GM12878 (cell line): ENCODE measurements at regions not wholly inside any gene's neighbourhood (a gene's known extent, or its start where the extent isn't known, plus 50 kb on each side); places are given as distances from the start of the nearest gene placed in this dataset.

ENCODE experiments used
- ATAC-seq: fragments of 200-7000 bp; cut with Tn5 transposase; 3 replicates; pipeline ENCODE4 v1.9.1; 2020; ENCODE audit warnings: mild to moderate bottlenecking, moderate library complexity
- BruUV-seq: library from RNA; stranded (reverse); fragments of 400-500 nt; replicated peaks from 2 replicates; lab custom pipeline; 2021; lab: Mats Ljungman, UMichigan
- CTCF ChIA-PET: fragments of 300-600 bp; sonication (Branson Sonifier 250); formaldehyde crosslinking; extraction: SDS; loops from one replicate; lab custom pipeline; 2021; ENCODE audit warnings: inconsistent platforms; lab: Yijun Ruan, JAX
- POLR2A ChIA-PET: fragments of 350-600 bp; formaldehyde crosslinking; extraction: SDS; loops from one replicate; lab custom pipeline; 2021; ENCODE audit warnings: inconsistent platforms; lab: Charles Lee
- RAD21 ChIA-PET: fragments of 300-600 bp; sonication (Branson Sonifier 250); formaldehyde crosslinking; loops from one replicate; lab custom pipeline; 2023; ENCODE audit warnings: antibody characterized with exemption; ENCODE audit not compliant: unreplicated experiment; lab: Charles Lee
- SMC1A ChIA-PET: fragments of 300-600 bp; sonication (Branson Sonifier 250); formaldehyde crosslinking; loops from one replicate; lab custom pipeline; 2023; ENCODE audit not compliant: unreplicated experiment, uncharacterized antibody; lab: Charles Lee
- DNase-seq: peaks from one replicate; pipeline ENCODE4 v3.0.0-alpha.2; 2011; ENCODE audit warnings: low read depth, low spot score
- FAIRE-seq: peaks from 3 replicates; lab custom pipeline; 2011; peaks lifted over from hg19 to GRCh38; lab: Jason Lieb, UNC
- H2AFZ ChIP-seq: 2 replicates; pipeline ENCODE4 v1.6.0; 2011; ENCODE audit warnings: low read depth, low read length, control low read depth; ENCODE audit not compliant: control insufficient read depth
- H3K27ac ChIP-seq: 2 replicates; pipeline ENCODE4 v1.5.1; 2011; ENCODE audit warnings: control low read depth; ENCODE audit not compliant: control insufficient read depth, insufficient read depth
- H3K27me3 ChIP-seq, 2 experiments: replicated peaks in 1 of 2; 2 replicates each; pipeline versions ENCODE4 v1.6.0 to v1.6.1; 2011; ENCODE audit warnings: low read length in 1 of 2; ENCODE audit not compliant: control insufficient read depth in 2 of 2, insufficient read depth in 2 of 2
- H3K36me3 ChIP-seq, 2 experiments: 2 replicates each; pipeline ENCODE4 v1.5.1; 2011; ENCODE audit warnings: low read length in 1 of 2; ENCODE audit not compliant: control insufficient read depth in 2 of 2, insufficient read depth in 2 of 2
- H3K4me1 ChIP-seq: 2 replicates; pipeline ENCODE4 v1.6.1; 2011; ENCODE audit warnings: mild to moderate bottlenecking, low read length, moderate library complexity, mixed read lengths; ENCODE audit not compliant: control insufficient read depth, insufficient read depth
- H3K4me2 ChIP-seq: 2 replicates; pipeline ENCODE4 v1.6.0; 2011; ENCODE audit warnings: control low read depth; ENCODE audit not compliant: control insufficient read depth, insufficient read depth
- H3K4me3 ChIP-seq: fragments of 200-600 bp; sonication (generic); 2 replicates; pipeline ENCODE4 v1.5.1; 2016
- H3K79me2 ChIP-seq: 2 replicates; pipeline ENCODE4 v1.6.0; 2011; ENCODE audit warnings: low read length; ENCODE audit not compliant: control insufficient read depth, insufficient read depth
- H3K9ac ChIP-seq: 2 replicates; pipeline ENCODE4 v1.8.0; 2011; ENCODE audit warnings: low read length, control low read depth, mixed read lengths; ENCODE audit not compliant: control insufficient read depth, insufficient read depth
- H3K9me3 ChIP-seq: replicated peaks from 3 replicates; pipeline ENCODE4 v1.5.1; 2011; ENCODE audit warnings: mild to moderate bottlenecking, low read length; ENCODE audit not compliant: control insufficient read depth, insufficient read depth
- H4K20me1 ChIP-seq: 2 replicates; pipeline ENCODE4 v1.6.0; 2011; ENCODE audit not compliant: control insufficient read depth, insufficient read depth
- ASH2L ChIP-seq: fragments of 300-600, 200-600 bp; sonication (generic); IDR thresholded peaks from 2 replicates; pipeline ENCODE4 v1.6.1; 2017; ENCODE audit warnings: low read depth, mild to moderate bottlenecking, borderline replicate concordance
- BACH1 ChIP-seq: fragments of 450-650 bp; IDR thresholded peaks from 2 replicates; pipeline ENCODE4 v1.6.1; 2017; ENCODE audit warnings: mild to moderate bottlenecking, borderline replicate concordance
- BCL11A ChIP-seq: IDR thresholded peaks from 2 replicates; pipeline ENCODE4 v1.6.1; 2011; ENCODE audit warnings: low read depth, low read length
- BHLHE40 ChIP-seq, 2 experiments: fragments of 450-650 bp in 1 of 2; IDR thresholded peaks; 2 replicates each; pipeline ENCODE4 v1.6.1; 2011 to 2017; ENCODE audit warnings: low read depth in 2 of 2, borderline replicate concordance in 1 of 2, improper control_type of control experiment in 1 of 2, low read length in 1 of 2, mild to moderate bottlenecking in 1 of 2
- BMI1 ChIP-seq: fragments of 450-650 bp; IDR thresholded peaks from 2 replicates; pipeline ENCODE4 v1.6.1; 2016; ENCODE audit warnings: mild to moderate bottlenecking, moderate library complexity, borderline replicate concordance
- MAX ChIP-seq: IDR thresholded peaks from 2 replicates; pipeline ENCODE4 v1.6.1; 2012; ENCODE audit warnings: low read depth, low read length, improper control_type of control experiment
- NFYB ChIP-seq: IDR thresholded peaks from 2 replicates; pipeline ENCODE4 v1.6.1; 2011; ENCODE audit warnings: low read depth, mild to moderate bottlenecking, low read length, improper control_type of control experiment, moderate library complexity; ENCODE audit not compliant: insufficient read depth
- NR2C1 ChIP-seq: fragments of 450-650 bp; IDR thresholded peaks from 2 replicates; pipeline ENCODE4 v1.6.1; 2017; ENCODE audit warnings: antibody characterized with exemption, mild to moderate bottlenecking, moderate library complexity
- YBX1 ChIP-seq: fragments of 450-650 bp; IDR thresholded peaks from 2 replicates; pipeline ENCODE4 v1.6.1; 2016; ENCODE audit warnings: antibody characterized with exemption
- WGBS: methylation state at CpG from one replicate; pipeline ENCODE4 v1.1.6; 2016; ENCODE audit warnings: low lambda C conversion rate; ENCODE audit not compliant: insufficient replicate concordance, insufficient coverage; ENCODE audit errors: missing lambda C conversion rate; 5-methylcytosine and 5-hydroxymethylcytosine counted together
- in situ Hi-C: fragments of 300-500 bp; cut with MboI; formaldehyde crosslinking; loops from 9 replicates; pipeline ENCODE4 v1.14.3; 2018; ENCODE audit warnings: mixed read lengths
- intact Hi-C: fragments of 100-400 bp; cut with micrococcal nuclease; formaldehyde crosslinking; loops from one replicate; pipeline ENCODE4 v1.14.2; 2022; ENCODE audit not compliant: unreplicated experiment
- TF ChIP-seq, protein P1 (sequence below): IDR thresholded peaks from 2 replicates; pipeline ENCODE4 v1.6.1; 2012; ENCODE audit warnings: low read depth, low read length, improper control_type of control experiment
- TF ChIP-seq, protein P2 (sequence below): IDR thresholded peaks from 2 replicates; pipeline ENCODE4 v1.6.1; 2012; ENCODE audit warnings: mild to moderate bottlenecking, low read depth, low read length
- TF ChIP-seq, protein P3 (sequence below): fragments of 450-650 bp; IDR thresholded peaks from 2 replicates; pipeline ENCODE4 v1.6.1; 2018; ENCODE audit warnings: borderline replicate concordance, mild to moderate bottlenecking; ENCODE audit not compliant: partially characterized antibody
- TF ChIP-seq, protein P4 (sequence below): fragments of 450-650 bp; IDR thresholded peaks from 2 replicates; pipeline ENCODE4 v1.6.1; 2017; ENCODE audit warnings: borderline replicate concordance

- Histone ChIP-seq H3K4me2 (no peak overlapping the region), H4K20me1 (no peaks in the 10 kb centered on the region), H3K4me3 (no peak overlapping the region), H3K4me1 (no peaks in the 10 kb centered on the region), H3K27ac (no peak overlapping the region), H3K9me3 (no peaks in the 10 kb centered on the region), H3K36me3 (no peaks in the 10 kb centered on the region), H3K27me3 (no peaks in the 10 kb centered on the region), H3K9ac (no peak overlapping the region), H3K79me2 (no peaks in the 10 kb centered on the region), H2AFZ (no peak overlapping the region)
- no peak for DNase-seq
- in situ Hi-C loops = no loop called here
- no peak for FAIRE-seq
- intact Hi-C loops = no loop called here
- ChIA-PET RAD21 (no interaction called here), POLR2A (no interaction called here), CTCF (no interaction called here), SMC1A (no interaction called here)
- no TSS peak for BruUV-seq
- ATAC-seq = no peak
- 47% methylated on average over 2 of the region's 2 CpGs for WGBS
- TF ChIP-seq, protein P1, sequence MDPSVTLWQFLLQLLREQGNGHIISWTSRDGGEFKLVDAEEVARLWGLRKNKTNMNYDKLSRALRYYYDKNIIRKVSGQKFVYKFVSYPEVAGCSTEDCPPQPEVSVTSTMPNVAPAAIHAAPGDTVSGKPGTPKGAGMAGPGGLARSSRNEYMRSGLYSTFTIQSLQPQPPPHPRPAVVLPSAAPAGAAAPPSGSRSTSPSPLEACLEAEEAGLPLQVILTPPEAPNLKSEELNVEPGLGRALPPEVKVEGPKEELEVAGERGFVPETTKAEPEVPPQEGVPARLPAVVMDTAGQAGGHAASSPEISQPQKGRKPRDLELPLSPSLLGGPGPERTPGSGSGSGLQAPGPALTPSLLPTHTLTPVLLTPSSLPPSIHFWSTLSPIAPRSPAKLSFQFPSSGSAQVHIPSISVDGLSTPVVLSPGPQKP = no peak
- TF ChIP-seq, protein P2, sequence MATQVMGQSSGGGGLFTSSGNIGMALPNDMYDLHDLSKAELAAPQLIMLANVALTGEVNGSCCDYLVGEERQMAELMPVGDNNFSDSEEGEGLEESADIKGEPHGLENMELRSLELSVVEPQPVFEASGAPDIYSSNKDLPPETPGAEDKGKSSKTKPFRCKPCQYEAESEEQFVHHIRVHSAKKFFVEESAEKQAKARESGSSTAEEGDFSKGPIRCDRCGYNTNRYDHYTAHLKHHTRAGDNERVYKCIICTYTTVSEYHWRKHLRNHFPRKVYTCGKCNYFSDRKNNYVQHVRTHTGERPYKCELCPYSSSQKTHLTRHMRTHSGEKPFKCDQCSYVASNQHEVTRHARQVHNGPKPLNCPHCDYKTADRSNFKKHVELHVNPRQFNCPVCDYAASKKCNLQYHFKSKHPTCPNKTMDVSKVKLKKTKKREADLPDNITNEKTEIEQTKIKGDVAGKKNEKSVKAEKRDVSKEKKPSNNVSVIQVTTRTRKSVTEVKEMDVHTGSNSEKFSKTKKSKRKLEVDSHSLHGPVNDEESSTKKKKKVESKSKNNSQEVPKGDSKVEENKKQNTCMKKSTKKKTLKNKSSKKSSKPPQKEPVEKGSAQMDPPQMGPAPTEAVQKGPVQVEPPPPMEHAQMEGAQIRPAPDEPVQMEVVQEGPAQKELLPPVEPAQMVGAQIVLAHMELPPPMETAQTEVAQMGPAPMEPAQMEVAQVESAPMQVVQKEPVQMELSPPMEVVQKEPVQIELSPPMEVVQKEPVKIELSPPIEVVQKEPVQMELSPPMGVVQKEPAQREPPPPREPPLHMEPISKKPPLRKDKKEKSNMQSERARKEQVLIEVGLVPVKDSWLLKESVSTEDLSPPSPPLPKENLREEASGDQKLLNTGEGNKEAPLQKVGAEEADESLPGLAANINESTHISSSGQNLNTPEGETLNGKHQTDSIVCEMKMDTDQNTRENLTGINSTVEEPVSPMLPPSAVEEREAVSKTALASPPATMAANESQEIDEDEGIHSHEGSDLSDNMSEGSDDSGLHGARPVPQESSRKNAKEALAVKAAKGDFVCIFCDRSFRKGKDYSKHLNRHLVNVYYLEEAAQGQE = no peak
- no peak for TF ChIP-seq MAX
- TF ChIP-seq, protein P3, sequence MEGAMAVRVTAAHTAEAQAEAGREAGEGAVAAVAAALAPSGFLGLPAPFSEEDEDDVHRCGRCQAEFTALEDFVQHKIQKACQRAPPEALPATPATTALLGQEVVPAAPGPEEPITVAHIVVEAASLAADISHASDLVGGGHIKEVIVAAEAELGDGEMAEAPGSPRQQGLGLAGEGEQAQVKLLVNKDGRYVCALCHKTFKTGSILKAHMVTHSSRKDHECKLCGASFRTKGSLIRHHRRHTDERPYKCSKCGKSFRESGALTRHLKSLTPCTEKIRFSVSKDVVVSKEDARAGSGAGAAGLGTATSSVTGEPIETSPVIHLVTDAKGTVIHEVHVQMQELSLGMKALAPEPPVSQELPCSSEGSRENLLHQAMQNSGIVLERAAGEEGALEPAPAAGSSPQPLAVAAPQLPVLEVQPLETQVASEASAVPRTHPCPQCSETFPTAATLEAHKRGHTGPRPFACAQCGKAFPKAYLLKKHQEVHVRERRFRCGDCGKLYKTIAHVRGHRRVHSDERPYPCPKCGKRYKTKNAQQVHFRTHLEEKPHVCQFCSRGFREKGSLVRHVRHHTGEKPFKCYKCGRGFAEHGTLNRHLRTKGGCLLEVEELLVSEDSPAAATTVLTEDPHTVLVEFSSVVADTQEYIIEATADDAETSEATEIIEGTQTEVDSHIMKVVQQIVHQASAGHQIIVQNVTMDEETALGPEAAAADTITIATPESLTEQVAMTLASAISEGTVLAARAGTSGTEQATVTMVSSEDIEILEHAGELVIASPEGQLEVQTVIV = no peak
- TF ChIP-seq BCL11A = no peak
- TF ChIP-seq YBX1 = no peak
- no peak for TF ChIP-seq NR2C1
- TF ChIP-seq BMI1 = no peak
- TF ChIP-seq, protein P4, sequence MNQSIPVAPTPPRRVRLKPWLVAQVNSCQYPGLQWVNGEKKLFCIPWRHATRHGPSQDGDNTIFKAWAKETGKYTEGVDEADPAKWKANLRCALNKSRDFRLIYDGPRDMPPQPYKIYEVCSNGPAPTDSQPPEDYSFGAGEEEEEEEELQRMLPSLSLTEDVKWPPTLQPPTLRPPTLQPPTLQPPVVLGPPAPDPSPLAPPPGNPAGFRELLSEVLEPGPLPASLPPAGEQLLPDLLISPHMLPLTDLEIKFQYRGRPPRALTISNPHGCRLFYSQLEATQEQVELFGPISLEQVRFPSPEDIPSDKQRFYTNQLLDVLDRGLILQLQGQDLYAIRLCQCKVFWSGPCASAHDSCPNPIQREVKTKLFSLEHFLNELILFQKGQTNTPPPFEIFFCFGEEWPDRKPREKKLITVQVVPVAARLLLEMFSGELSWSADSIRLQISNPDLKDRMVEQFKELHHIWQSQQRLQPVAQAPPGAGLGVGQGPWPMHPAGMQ = no peak
- no peak for TF ChIP-seq BACH1
- TF ChIP-seq BHLHE40 (IDR thresholded peaks at IDR 0.05; ENCODE audit: borderline replicate concordance in 1 of 2, low read depth in 2 of 2, low read length in 1 of 2) = no peak
- TF ChIP-seq NFYB = no peak
- no peak for TF ChIP-seq ASH2L
These were observed 92.5 kb upstream of the E2F3 start for GRCh38 chr6:20309186-20309585.
